GM19023 (cell line): ENCODE measurements at regions not wholly inside any gene's neighbourhood (a gene's known extent, or its start where the extent isn't known, plus 50 kb on each side); places are given as distances from the start of the nearest gene placed in this dataset.
"Not testable (repeated sequence)": the region's sequence is repeated elsewhere in the genome, so short reads cannot be mapped to it uniquely, and the experiment has no call there.

Experiments
- ATAC-seq: cut with Tn5 transposase; IDR thresholded peaks from one replicate; pipeline ENCODE4 v1.9.1; 2021; ENCODE audit warnings: mild to moderate bottlenecking, moderate library complexity; ENCODE audit not compliant: unreplicated experiment

GRCh38 chr2:126189527-126189926 is 466.4 kb upstream of the GYPC start:
- ATAC-seq, result no peak

- ATAC-seq, result no peak
These were observed 455.4 kb upstream of the GYPC start for GRCh38 chr2:126200538-126200937.

GRCh38 chr2:126208266-126208665 is 447.7 kb upstream of the GYPC start:
- no peak for ATAC-seq

GRCh38 chr2:126212735-126213134 is 443.2 kb upstream of the GYPC start:
- no peak for ATAC-seq

GRCh38 chr2:126219081-126219480 is 436.9 kb upstream of the GYPC start:
- ATAC-seq, result no peak

- ATAC-seq, result no peak
These were observed 435.6 kb upstream of the GYPC start for GRCh38 chr2:126220331-126220730.

GRCh38 chr2:126221506-126221905 is 434.5 kb upstream of the GYPC start:
- no peak for ATAC-seq

- ATAC-seq, result no peak
These were observed 433.7 kb upstream of the GYPC start for GRCh38 chr2:126222278-126222677.

GRCh38 chr2:126224776-126225175 is 431.2 kb upstream of the GYPC start:
- no peak for ATAC-seq

- ATAC-seq, result no peak
These were observed 428.7 kb upstream of the GYPC start for GRCh38 chr2:126227250-126227649.

GRCh38 chr2:126228531-126228930 is 427.4 kb upstream of the GYPC start:
- ATAC-seq, result no peak

GRCh38 chr2:126238251-126238650 is 417.7 kb upstream of the GYPC start:
- ATAC-seq, result no peak

GRCh38 chr2:126239320-126239955 is 416.5 kb upstream of the GYPC start:
- ATAC-seq, result no peak

- ATAC-seq, result no peak
These were observed 415.0 kb upstream of the GYPC start for GRCh38 chr2:126241001-126241400.

- no peak for ATAC-seq
These were observed 414.5 kb upstream of the GYPC start for GRCh38 chr2:126241411-126241810.

GRCh38 chr2:126244937-126245336 is 411.0 kb upstream of the GYPC start:
- ATAC-seq, result no peak

- ATAC-seq, result no peak
These were observed 402.3 kb upstream of the GYPC start for GRCh38 chr2:126253669-126254068.

- ATAC-seq, result no peak
These were observed 391.3 kb upstream of the GYPC start for GRCh38 chr2:126264625-126265024.

- no peak for ATAC-seq
These were observed 386.0 kb upstream of the GYPC start for GRCh38 chr2:126269911-126270310.

GRCh38 chr2:126270587-126270986 is 385.4 kb upstream of the GYPC start:
- no peak for ATAC-seq

- no peak for ATAC-seq
These were observed 383.6 kb upstream of the GYPC start for GRCh38 chr2:126272401-126272800.

- no peak for ATAC-seq
These were observed 380.9 kb upstream of the GYPC start for GRCh38 chr2:126275098-126275497.

- not testable (repeated sequence) for ATAC-seq
These were observed 379.7 kb upstream of the GYPC start for GRCh38 chr2:126276268-126276667.
